ENCODE measurements at regions not wholly inside any gene's neighbourhood (a gene's known extent, or its start where the extent isn't known, plus 50 kb on each side); places are given as distances from the start of the nearest gene placed in this dataset.

DNA sequence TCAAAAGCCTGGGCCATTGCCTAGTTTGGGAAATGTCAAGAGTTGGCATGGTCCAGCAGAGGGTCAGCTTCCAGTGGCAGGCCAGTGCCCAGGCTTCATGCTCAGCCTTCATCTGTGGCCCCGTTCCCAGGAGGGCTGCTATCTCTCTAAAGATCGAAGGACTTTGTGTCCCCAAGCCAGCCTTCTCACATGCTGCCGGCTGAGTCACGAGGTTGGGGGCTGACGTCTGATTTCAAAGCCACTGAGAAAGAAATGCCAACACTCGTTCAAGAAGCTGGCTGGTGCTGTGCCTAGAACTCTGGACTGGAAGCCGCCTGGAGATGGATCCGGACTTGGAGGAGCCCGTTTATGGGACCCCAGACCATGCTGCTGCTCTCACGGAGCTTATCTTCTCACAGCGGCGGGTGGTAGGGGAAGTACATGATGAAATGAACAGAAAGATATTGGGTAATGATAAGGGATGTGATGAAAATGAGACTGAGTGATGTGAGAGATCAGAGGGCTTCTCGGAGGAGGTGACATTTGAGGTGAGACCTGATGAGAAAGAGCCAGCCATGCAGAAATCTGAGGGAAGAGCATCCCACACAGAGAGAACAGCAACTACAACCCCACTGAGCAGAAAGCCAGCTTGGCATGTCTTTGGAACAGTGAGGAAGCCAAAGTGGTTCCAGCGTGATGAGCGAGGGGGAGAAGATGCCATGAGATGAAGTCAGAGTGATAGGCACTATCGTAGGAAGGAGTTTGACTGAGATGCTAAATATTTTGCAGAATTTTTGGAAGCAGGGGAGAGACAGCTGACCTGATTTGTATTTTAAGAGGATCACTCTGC, 54.9 kb upstream of the BOD1 start:
- no peak for TF ChIP-seq ZNF207 (IDR thresholded peaks at IDR 0.05; ENCODE audit: borderline replicate concordance)
- no peak for TF ChIP-seq POLR2AphosphoS5 (IDR thresholded peaks at IDR 0.05; ENCODE audit: low read depth, low read length)
- TF ChIP-seq, protein P1, sequence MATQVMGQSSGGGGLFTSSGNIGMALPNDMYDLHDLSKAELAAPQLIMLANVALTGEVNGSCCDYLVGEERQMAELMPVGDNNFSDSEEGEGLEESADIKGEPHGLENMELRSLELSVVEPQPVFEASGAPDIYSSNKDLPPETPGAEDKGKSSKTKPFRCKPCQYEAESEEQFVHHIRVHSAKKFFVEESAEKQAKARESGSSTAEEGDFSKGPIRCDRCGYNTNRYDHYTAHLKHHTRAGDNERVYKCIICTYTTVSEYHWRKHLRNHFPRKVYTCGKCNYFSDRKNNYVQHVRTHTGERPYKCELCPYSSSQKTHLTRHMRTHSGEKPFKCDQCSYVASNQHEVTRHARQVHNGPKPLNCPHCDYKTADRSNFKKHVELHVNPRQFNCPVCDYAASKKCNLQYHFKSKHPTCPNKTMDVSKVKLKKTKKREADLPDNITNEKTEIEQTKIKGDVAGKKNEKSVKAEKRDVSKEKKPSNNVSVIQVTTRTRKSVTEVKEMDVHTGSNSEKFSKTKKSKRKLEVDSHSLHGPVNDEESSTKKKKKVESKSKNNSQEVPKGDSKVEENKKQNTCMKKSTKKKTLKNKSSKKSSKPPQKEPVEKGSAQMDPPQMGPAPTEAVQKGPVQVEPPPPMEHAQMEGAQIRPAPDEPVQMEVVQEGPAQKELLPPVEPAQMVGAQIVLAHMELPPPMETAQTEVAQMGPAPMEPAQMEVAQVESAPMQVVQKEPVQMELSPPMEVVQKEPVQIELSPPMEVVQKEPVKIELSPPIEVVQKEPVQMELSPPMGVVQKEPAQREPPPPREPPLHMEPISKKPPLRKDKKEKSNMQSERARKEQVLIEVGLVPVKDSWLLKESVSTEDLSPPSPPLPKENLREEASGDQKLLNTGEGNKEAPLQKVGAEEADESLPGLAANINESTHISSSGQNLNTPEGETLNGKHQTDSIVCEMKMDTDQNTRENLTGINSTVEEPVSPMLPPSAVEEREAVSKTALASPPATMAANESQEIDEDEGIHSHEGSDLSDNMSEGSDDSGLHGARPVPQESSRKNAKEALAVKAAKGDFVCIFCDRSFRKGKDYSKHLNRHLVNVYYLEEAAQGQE (IDR thresholded peaks at IDR 0.05; ENCODE audit: borderline replicate concordance in 1 of 2, low read depth in 1 of 2, low read length in 2 of 2) = no peak
- no peak for TF ChIP-seq ZC3H4 (CRISPR knock-in tag; IDR thresholded peaks at IDR 0.05; ENCODE audit: borderline replicate concordance)
- TF ChIP-seq RFX5 (IDR thresholded peaks at IDR 0.05; ENCODE audit: low read depth, low read length) = no peak
- TF ChIP-seq PBX3 (CRISPR knock-in tag; IDR thresholded peaks at IDR 0.05; ENCODE audit: borderline replicate concordance) = no peak
- TF ChIP-seq ZNF773 (CRISPR knock-in tag; IDR thresholded peaks at IDR 0.05; ENCODE audit: borderline replicate concordance) = no peak
- TF ChIP-seq TAF1 (CRISPR knock-in tag; IDR thresholded peaks at IDR 0.05) = no peak
- no peak for TF ChIP-seq PAWR (CRISPR knock-in tag; IDR thresholded peaks at IDR 0.05; ENCODE audit: borderline replicate concordance)
- no peak for TF ChIP-seq SKIL (CRISPR knock-in tag; IDR thresholded peaks at IDR 0.05; ENCODE audit: borderline replicate concordance)
- TF ChIP-seq CEBPB (IDR thresholded peaks at IDR 0.05; ENCODE audit: borderline replicate concordance, low read depth, low read length) = peak; percentile 40; the same call in 1 of the 2 replicates

All from HepG2 (cell line).